HUES48 (cell line): ENCODE measurements at regions not wholly inside any gene's neighbourhood (a gene's known extent, or its start where the extent isn't known, plus 50 kb on each side); places are given as distances from the start of the nearest gene placed in this dataset.

Experiments used
- H3K27ac ChIP-seq: one replicate; pipeline ENCODE4 v1.7.0; 2013; ENCODE audit warnings: low read depth, low read length, inconsistent platforms
- H3K27me3 ChIP-seq: 2 replicates; pipeline ENCODE4 v1.6.1; 2013; ENCODE audit warnings: mild to moderate bottlenecking, low read length; ENCODE audit not compliant: control insufficient read depth, insufficient read depth
- H3K36me3 ChIP-seq: 2 replicates; pipeline ENCODE4 v1.6.1; 2013; ENCODE audit warnings: low read length; ENCODE audit not compliant: control insufficient read depth, insufficient read depth
- H3K4me1 ChIP-seq: 2 replicates; pipeline ENCODE4 v1.6.1; 2013; ENCODE audit warnings: mild to moderate bottlenecking, low read length; ENCODE audit not compliant: control insufficient read depth, insufficient read depth
- H3K4me3 ChIP-seq: 2 replicates; pipeline ENCODE4 v1.5.1; 2013; ENCODE audit warnings: mild to moderate bottlenecking, low read depth, low read length
- H3K9ac ChIP-seq: 2 replicates; pipeline ENCODE4 v1.6.1; 2013; ENCODE audit warnings: mild to moderate bottlenecking, low read depth, low read length, moderate library complexity
- H3K9me3 ChIP-seq: 2 replicates; pipeline ENCODE4 v1.6.1; 2013; ENCODE audit warnings: low read length; ENCODE audit not compliant: control insufficient read depth, insufficient read depth

- Histone ChIP-seq H3K36me3 (no peaks in the 10 kb centered on the region), H3K4me3 (no peak overlapping the region), H3K27me3 (no peaks in the 10 kb centered on the region), H3K9ac (no peak overlapping the region), H3K9me3 (no peaks in the 10 kb centered on the region), H3K4me1 (peaks cover 7% of the 10 kb centered on the region; the same call in 1 of the 2 replicates), H3K27ac (no peak overlapping the region)
Measured at GRCh38 chr2:236684504-236685256, 115.1 kb downstream of the ACKR3 start.

- H3K36me3 ChIP-seq, result no peaks in the 10 kb centered on the region
Measured at GRCh38 chr2:236685361-236685760, 115.7 kb downstream of the ACKR3 start.

DNA sequence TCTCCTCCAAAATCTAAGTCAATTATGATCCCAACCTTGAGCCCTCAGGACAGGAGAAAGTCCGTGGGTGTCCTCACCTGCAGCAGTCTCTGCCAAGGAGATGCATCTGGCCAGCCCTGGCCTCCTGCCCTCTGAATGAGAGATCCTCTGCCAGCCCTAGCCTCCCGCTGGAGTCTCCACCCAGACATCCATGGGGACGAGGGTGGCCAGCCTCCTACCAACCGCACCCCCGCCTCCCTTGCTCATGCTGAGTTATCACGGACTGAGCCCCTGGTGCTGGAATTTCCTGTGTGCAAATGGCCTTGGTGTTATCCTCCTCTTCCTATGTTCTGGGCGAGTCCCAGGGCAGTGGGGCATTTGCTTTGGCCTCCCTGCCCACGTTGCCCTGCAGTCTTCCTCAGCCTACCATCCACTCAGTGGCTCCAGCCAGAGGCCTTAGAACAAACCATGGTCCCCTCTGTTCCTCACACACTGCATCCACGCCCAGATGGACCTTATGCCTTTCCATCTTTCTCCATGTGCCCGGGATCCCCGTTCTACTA, 116.4 kb downstream of the ACKR3 start:
- no peak overlapping the region for H3K27ac ChIP-seq

More at GRCh38 chr2:236685361-236685760, 115.7 kb downstream of the ACKR3 start:
- no peaks in the 10 kb centered on the region for H3K9me3 ChIP-seq
- H3K4me3 ChIP-seq, result no peak overlapping the region
- H3K9ac ChIP-seq, result no peak overlapping the region
- no peak overlapping the region for H3K27ac ChIP-seq
- H3K4me1 ChIP-seq, result peaks cover 7% of the 10 kb centered on the region; the same call in 1 of the 2 replicates
- no peaks in the 10 kb centered on the region for H3K27me3 ChIP-seq

DNA sequence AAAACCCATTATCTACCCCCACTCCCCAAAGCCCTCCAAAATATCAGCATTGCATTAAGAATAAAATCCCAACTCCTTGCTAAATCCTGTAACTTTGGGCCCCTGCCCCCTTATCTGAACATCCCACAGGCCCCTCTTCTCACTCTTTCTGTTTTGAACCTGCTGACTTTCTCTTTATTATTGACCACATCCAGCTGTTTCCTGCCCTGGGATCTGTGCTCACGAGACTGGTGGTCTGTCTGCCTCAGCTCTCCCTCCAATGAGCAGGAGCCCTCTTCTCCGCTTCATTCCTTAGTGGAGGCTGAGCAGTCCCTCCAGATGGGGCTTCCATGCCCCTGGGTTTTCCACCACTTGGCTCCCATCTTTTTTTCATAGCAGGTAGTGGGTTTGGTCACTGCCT, 116.9 kb downstream of the ACKR3 start:
- Histone ChIP-seq H3K27ac (no peak overlapping the region), H3K9ac (no peak overlapping the region), H3K36me3 (no peaks in the 10 kb centered on the region), H3K4me3 (no peak overlapping the region), H3K9me3 (no peaks in the 10 kb centered on the region), H3K4me1 (peaks cover 7% of the 10 kb centered on the region; the same call in 1 of the 2 replicates), H3K27me3 (no peaks in the 10 kb centered on the region)

More for the DNA sequence above, 116.4 kb downstream of the ACKR3 start:
- Histone ChIP-seq H3K9me3 (no peaks in the 10 kb centered on the region), H3K36me3 (no peaks in the 10 kb centered on the region), H3K4me1 (peaks cover 7% of the 10 kb centered on the region; the same call in 1 of the 2 replicates), H3K27me3 (no peaks in the 10 kb centered on the region), H3K9ac (no peak overlapping the region), H3K4me3 (no peak overlapping the region)

GRCh38 chr2:236687296-236687965, 117.8 kb downstream of the ACKR3 start:
- no peak overlapping the region for H3K9ac ChIP-seq
- no peaks in the 10 kb centered on the region for H3K27me3 ChIP-seq
- no peak overlapping the region for H3K4me3 ChIP-seq
- H3K36me3 ChIP-seq, result no peaks in the 10 kb centered on the region
- no peak overlapping the region for H3K27ac ChIP-seq
- H3K4me1 ChIP-seq, result peaks cover 7% of the 10 kb centered on the region; the same call in 1 of the 2 replicates
- H3K9me3 ChIP-seq, result no peaks in the 10 kb centered on the region

- H3K9me3 ChIP-seq, result no peaks in the 10 kb centered on the region
- H3K4me3 ChIP-seq, result no peak overlapping the region
- no peaks in the 10 kb centered on the region for H3K36me3 ChIP-seq
- no peak overlapping the region for H3K27ac ChIP-seq
- peaks cover 7% of the 10 kb centered on the region; the same call in 1 of the 2 replicates for H3K4me1 ChIP-seq
- no peak overlapping the region for H3K9ac ChIP-seq
- H3K27me3 ChIP-seq, result no peaks in the 10 kb centered on the region
Measured at GRCh38 chr2:236688157-236688556, 118.5 kb downstream of the ACKR3 start.

- H3K4me1 ChIP-seq, result peaks cover 7% of the 10 kb centered on the region; the same call in 1 of the 2 replicates
- no peak overlapping the region for H3K4me3 ChIP-seq
- H3K27ac ChIP-seq, result no peak overlapping the region
- H3K36me3 ChIP-seq, result no peaks in the 10 kb centered on the region
- H3K9me3 ChIP-seq, result no peaks in the 10 kb centered on the region
- no peak overlapping the region for H3K9ac ChIP-seq
- H3K27me3 ChIP-seq, result no peaks in the 10 kb centered on the region
Measured at GRCh38 chr2:236688563-236689392, 119.2 kb downstream of the ACKR3 start.

GRCh38 chr2:236689393-236689700, 119.7 kb downstream of the ACKR3 start:
- Histone ChIP-seq H3K27ac (no peak overlapping the region), H3K9ac (no peak overlapping the region), H3K27me3 (no peaks in the 10 kb centered on the region), H3K36me3 (no peaks in the 10 kb centered on the region), H3K9me3 (no peaks in the 10 kb centered on the region), H3K4me3 (no peak overlapping the region), H3K4me1 (peaks cover 5% of the 10 kb centered on the region; the same call in 1 of the 2 replicates)

DNA sequence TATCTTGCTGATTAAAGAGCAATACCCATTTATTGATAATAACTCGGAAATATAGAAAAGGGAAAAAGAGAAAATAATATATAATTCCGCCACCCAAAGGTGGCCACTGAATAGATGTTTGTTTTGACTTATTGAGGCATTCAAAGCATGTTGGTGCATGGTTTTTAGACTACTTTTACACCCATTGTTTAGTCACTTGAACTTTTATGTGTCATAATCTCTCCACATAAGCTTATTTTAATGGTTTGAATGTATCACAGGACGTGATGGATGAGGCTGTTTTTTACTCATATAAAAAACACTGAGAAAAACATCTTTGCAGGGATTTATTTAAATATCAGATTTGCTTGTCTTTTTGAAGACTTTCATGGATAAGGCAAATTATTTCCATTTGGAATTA, 120.4 kb downstream of the ACKR3 start:
- Histone ChIP-seq H3K4me1 (no peaks in the 10 kb centered on the region), H3K36me3 (no peaks in the 10 kb centered on the region), H3K9me3 (no peaks in the 10 kb centered on the region), H3K4me3 (no peak overlapping the region), H3K27me3 (no peaks in the 10 kb centered on the region), H3K9ac (no peak overlapping the region), H3K27ac (no peak overlapping the region)

- no peaks in the 10 kb centered on the region for H3K9me3 ChIP-seq
- H3K27me3 ChIP-seq, result no peaks in the 10 kb centered on the region
- H3K27ac ChIP-seq, result no peak overlapping the region
- no peaks in the 10 kb centered on the region for H3K36me3 ChIP-seq
- no peak overlapping the region for H3K9ac ChIP-seq
- no peak overlapping the region for H3K4me3 ChIP-seq
- no peaks in the 10 kb centered on the region for H3K4me1 ChIP-seq
Measured at GRCh38 chr2:236690726-236691125, 121.1 kb downstream of the ACKR3 start.
